RWPE2 (cell line): ENCODE measurements at regions not wholly inside any gene's neighbourhood (a gene's known extent, or its start where the extent isn't known, plus 50 kb on each side); places are given as distances from the start of the nearest gene placed in this dataset.

Source experiments
- ATAC-seq: fragments of 200-7000 bp; cut with Tn5 transposase; 3 replicates; pipeline ENCODE4 v1.9.1; 2021; ENCODE audit warnings: low read depth
- DNase-seq: peaks from one replicate; pipeline ENCODE4 v3.0.0-alpha.2; 2020; ENCODE audit warnings: low spot score
- H3K27ac ChIP-seq: fragments of 450-650 bp; 2 replicates; pipeline ENCODE4 v1.5.1; 2017; ENCODE audit warnings: mild to moderate bottlenecking; ENCODE audit not compliant: poor library complexity, severe bottlenecking
- H3K27me3 ChIP-seq: fragments of 250-450 bp; sonication (Bioruptor Pico); 2 replicates; pipeline ENCODE4 v1.5.1; 2021; ENCODE audit warnings: mild to moderate bottlenecking, moderate library complexity; ENCODE audit not compliant: insufficient read depth, poor library complexity, severe bottlenecking
- H3K36me3 ChIP-seq: fragments of 250-450 bp; sonication (Bioruptor Pico); 2 replicates; pipeline ENCODE4 v1.5.1; 2020; ENCODE audit warnings: low read depth, mild to moderate bottlenecking, moderate library complexity
- H3K4me1 ChIP-seq: fragments of 250-450 bp; sonication (Bioruptor Pico); 2 replicates; pipeline ENCODE4 v1.5.1; 2021; ENCODE audit warnings: mild to moderate bottlenecking, moderate library complexity; ENCODE audit not compliant: insufficient read depth, poor library complexity, severe bottlenecking
- H3K4me3 ChIP-seq: fragments of 250-450 bp; sonication (Bioruptor Pico); 2 replicates; pipeline ENCODE4 v1.5.1; 2021; ENCODE audit warnings: mild to moderate bottlenecking, moderate library complexity; ENCODE audit not compliant: severe bottlenecking
- H3K9me3 ChIP-seq: fragments of 250-450 bp; sonication (Bioruptor Pico); 2 replicates; pipeline ENCODE4 v1.5.1; 2021; ENCODE audit warnings: mild to moderate bottlenecking, moderate library complexity; ENCODE audit not compliant: severe bottlenecking
- CTCF ChIP-seq: fragments of 450-650 bp; IDR thresholded peaks from one replicate; pipeline ENCODE4 v1.5.1; 2017; ENCODE audit warnings: mild to moderate bottlenecking, moderate library complexity; ENCODE audit not compliant: poor library complexity, severe bottlenecking

- Histone ChIP-seq H3K27me3 (no peaks in the 10 kb centered on the region), H3K4me3 (no peak overlapping the region), H3K4me1 (peaks cover 10% of the 10 kb centered on the region), H3K27ac (no peak overlapping the region), H3K36me3 (no peaks in the 10 kb centered on the region), H3K9me3 (no peaks in the 10 kb centered on the region)
- ATAC-seq (no peak), DNase-seq (no peak)
- TF ChIP-seq CTCF: no peak
Observed at GRCh38 chr4:66059136-66059535, 388.8 kb upstream of the EPHA5 start.

DNA sequence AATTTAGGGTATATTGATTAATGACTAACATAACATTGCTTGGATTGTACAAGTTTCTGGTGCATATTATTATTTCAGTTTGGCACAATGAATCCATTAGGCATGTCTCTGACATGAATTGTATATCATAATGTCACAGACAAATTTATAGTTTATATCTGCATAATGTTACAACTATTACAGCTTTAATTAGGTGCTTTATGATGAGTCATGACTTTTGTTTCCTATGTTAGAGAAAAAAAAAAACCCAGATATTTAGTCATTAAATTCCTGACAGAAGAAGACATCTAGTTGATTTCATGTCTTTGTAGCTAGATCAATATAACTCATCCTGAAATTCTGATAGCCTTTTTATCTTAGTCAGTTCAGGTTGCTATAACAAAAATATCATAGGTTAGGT is 385.7 kb upstream of the EPHA5 start:
- no peak for TF ChIP-seq CTCF
- no peak overlapping the region for H3K27ac ChIP-seq
- no peaks in the 10 kb centered on the region for H3K4me1 ChIP-seq
- ATAC-seq (no peak), DNase-seq (no peak)
- no peaks in the 10 kb centered on the region for H3K27me3 ChIP-seq
- no peaks in the 10 kb centered on the region for H3K36me3 ChIP-seq
- H3K9me3 ChIP-seq: no peaks in the 10 kb centered on the region
- H3K4me3 ChIP-seq: no peak overlapping the region

- TF ChIP-seq CTCF: no peak
- H3K4me3 ChIP-seq: no peak overlapping the region
- H3K27ac ChIP-seq: no peak overlapping the region
- no peak for DNase-seq
- no peaks in the 10 kb centered on the region for H3K4me1 ChIP-seq
- H3K36me3 ChIP-seq: no peaks in the 10 kb centered on the region
- no peak for ATAC-seq
- H3K27me3 ChIP-seq: no peaks in the 10 kb centered on the region
- H3K9me3 ChIP-seq: no peaks in the 10 kb centered on the region
Observed at GRCh38 chr4:66052426-66052825, 382.1 kb upstream of the EPHA5 start.

- Histone ChIP-seq H3K4me1 (no peaks in the 10 kb centered on the region), H3K9me3 (no peaks in the 10 kb centered on the region), H3K4me3 (no peak overlapping the region), H3K27ac (no peak overlapping the region), H3K36me3 (no peaks in the 10 kb centered on the region), H3K27me3 (no peaks in the 10 kb centered on the region)
- TF ChIP-seq CTCF: no peak
- ATAC-seq: no peak
- no peak for DNase-seq
Observed at GRCh38 chr4:66048861-66049260, 378.6 kb upstream of the EPHA5 start.

DNA sequence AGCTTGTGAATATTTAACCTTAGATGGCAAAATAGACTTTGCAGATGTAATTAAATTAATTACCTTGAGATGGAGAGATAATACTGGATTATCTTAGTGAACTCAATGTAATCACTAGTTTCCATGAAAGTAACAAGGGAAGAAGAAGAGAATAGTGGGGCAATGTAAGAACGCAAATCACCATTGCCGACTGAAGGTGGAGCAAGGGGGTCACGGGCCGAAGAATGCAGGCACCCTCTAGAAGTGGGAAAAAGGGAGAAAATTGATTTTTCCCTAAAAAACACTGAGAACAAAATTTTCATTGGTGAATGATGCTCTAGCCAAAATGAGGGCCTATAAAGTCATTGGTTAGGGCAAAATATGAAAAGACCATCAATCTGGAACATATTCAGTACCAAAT is 375.6 kb upstream of the EPHA5 start:
- Histone ChIP-seq H3K4me3 (no peak overlapping the region), H3K4me1 (no peaks in the 10 kb centered on the region), H3K9me3 (no peaks in the 10 kb centered on the region), H3K27me3 (no peaks in the 10 kb centered on the region), H3K27ac (no peak overlapping the region), H3K36me3 (no peaks in the 10 kb centered on the region)
- no peak for DNase-seq
- no peak for TF ChIP-seq CTCF
- no peak for ATAC-seq
